PC-3 (cell line): ENCODE measurements at regions not wholly inside any gene's neighbourhood (a gene's known extent, or its start where the extent isn't known, plus 50 kb on each side); places are given as distances from the start of the nearest gene placed in this dataset.

ENCODE experiments used
- ATAC-seq: fragments of 200-7000 bp; cut with Tn5 transposase; 2 replicates; pipeline ENCODE4 v1.9.1; 2020; ENCODE audit warnings: mild to moderate bottlenecking, moderate library complexity
- BruUV-seq: library from RNA; stranded (reverse); fragments of 400-500 nt; replicated peaks from 2 replicates; lab custom pipeline; 2021; lab: Mats Ljungman, UMichigan
- CTCF ChIA-PET: fragments of 300-600 bp; sonication (Branson Sonifier 250); formaldehyde crosslinking; loops from one replicate; lab custom pipeline; 2022; ENCODE audit warnings: antibody characterized with exemption; lab: Charles Lee
- POLR2A ChIA-PET: fragments of 300-600 bp; sonication (Branson Sonifier 250); formaldehyde crosslinking; loops from one replicate; lab custom pipeline; 2022; ENCODE audit warnings: antibody characterized with exemption; ENCODE audit not compliant: unreplicated experiment; lab: Charles Lee
- DNase-seq: peaks from one replicate; pipeline ENCODE4 v3.0.0-alpha.2; 2015
- H2AFZ ChIP-seq: fragments of 300-600 bp; sonication (generic); 2 replicates; pipeline ENCODE4 v1.6.0; 2016; ENCODE audit warnings: antibody characterized with exemption, low read length
- H3F3A ChIP-seq: fragments of 300-600 bp; sonication (generic); one replicate; pipeline ENCODE4 v1.6.0; 2017; ENCODE audit warnings: antibody characterized with exemption, low read length, control low read depth, mild to moderate bottlenecking; ENCODE audit not compliant: unreplicated experiment
- H3K27ac ChIP-seq: fragments of 300-600 bp; sonication (generic); 2 replicates; pipeline ENCODE4 v1.5.1; 2016; ENCODE audit warnings: mild to moderate bottlenecking, low read length
- H3K27me3 ChIP-seq: fragments of 300-600 bp; sonication (generic); 2 replicates; pipeline ENCODE4 v1.6.1; 2016; ENCODE audit warnings: low read length, mixed read lengths
- H3K36me3 ChIP-seq: fragments of 300-600 bp; sonication (generic); 2 replicates; pipeline ENCODE4 v1.6.1; 2016; ENCODE audit warnings: low read depth, mixed run types, low read length, mixed read lengths
- H3K4me1 ChIP-seq: fragments of 300-600 bp; sonication (generic); 2 replicates; pipeline ENCODE4 v1.5.1; 2016; ENCODE audit warnings: low read length; ENCODE audit not compliant: insufficient read depth
- H3K4me2 ChIP-seq: fragments of 300-600 bp; sonication (generic); 2 replicates; pipeline ENCODE4 v1.6.0; 2016; ENCODE audit warnings: low read length
- H3K4me3 ChIP-seq: fragments of 300-600 bp; sonication (generic); 2 replicates; pipeline ENCODE4 v1.5.1; 2016; ENCODE audit warnings: mild to moderate bottlenecking, low read length, mixed read lengths
- H3K79me2 ChIP-seq: fragments of 300-600 bp; sonication (generic); 2 replicates; pipeline ENCODE4 v1.6.1; 2017; ENCODE audit warnings: low read length, mixed read lengths
- H3K9ac ChIP-seq: fragments of 300-600 bp; sonication (generic); 2 replicates; pipeline ENCODE4 v1.6.0; 2016; ENCODE audit warnings: mild to moderate bottlenecking, low read length
- H3K9me2 ChIP-seq: fragments of 300-600 bp; sonication (generic); replicated peaks from 2 replicates; pipeline ENCODE4 v1.6.1; 2016; ENCODE audit warnings: mixed run types, low read length, mixed read lengths
- H3K9me3 ChIP-seq: fragments of 300-600 bp; sonication (generic); 2 replicates; pipeline ENCODE4 v1.6.1; 2016; ENCODE audit warnings: low read length, mixed read lengths
- H4K20me1 ChIP-seq: fragments of 300-600 bp; sonication (generic); 2 replicates; pipeline ENCODE4 v1.6.1; 2016; ENCODE audit warnings: low read length, mixed read lengths
- EZH2 ChIP-seq: fragments of 300-600 bp; sonication (generic); IDR thresholded peaks from one replicate; pipeline ENCODE4 v1.6.1; 2017; ENCODE audit warnings: antibody characterized with exemption, mild to moderate bottlenecking, low read length; ENCODE audit not compliant: unreplicated experiment
- EZH2phosphoT487 ChIP-seq: fragments of 300-600 bp; sonication (generic); IDR thresholded peaks from 2 replicates; pipeline ENCODE4 v1.6.1; 2018; ENCODE audit warnings: mild to moderate bottlenecking, antibody characterized with exemption, low read length, borderline replicate concordance
- intact Hi-C: fragments of 100-400 bp; cut with micrococcal nuclease; formaldehyde crosslinking; loops from 2 replicates; pipeline ENCODE4 v1.9.0; 2023
- TF ChIP-seq, protein P1 (sequence below): fragments of 300-600 bp; sonication (generic); conservative IDR thresholded peaks from 2 replicates; pipeline ENCODE4 v1.5.1; 2017; ENCODE audit warnings: antibody characterized with exemption, low read depth, mild to moderate bottlenecking, low read length

DNA sequence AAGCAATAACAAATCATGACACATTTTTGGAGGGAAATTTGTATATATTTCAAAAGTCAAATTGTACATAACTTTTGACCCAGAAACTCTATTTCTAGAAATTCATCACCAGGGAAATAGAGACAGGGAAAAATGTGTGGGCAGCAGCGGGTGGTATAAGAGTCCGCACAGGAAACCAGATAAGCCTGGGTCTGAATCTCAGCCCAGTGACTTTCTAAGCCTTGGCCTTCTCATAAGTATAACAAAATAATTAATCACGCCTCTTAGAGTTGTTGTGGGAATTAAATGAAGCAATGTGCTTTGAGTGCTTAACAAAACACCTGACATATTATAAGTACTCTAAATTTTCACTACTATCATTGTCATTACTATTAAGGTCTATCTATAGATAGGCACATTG is 149.2 kb upstream of the DAP start:
- no TSS peak for BruUV-seq

DNA sequence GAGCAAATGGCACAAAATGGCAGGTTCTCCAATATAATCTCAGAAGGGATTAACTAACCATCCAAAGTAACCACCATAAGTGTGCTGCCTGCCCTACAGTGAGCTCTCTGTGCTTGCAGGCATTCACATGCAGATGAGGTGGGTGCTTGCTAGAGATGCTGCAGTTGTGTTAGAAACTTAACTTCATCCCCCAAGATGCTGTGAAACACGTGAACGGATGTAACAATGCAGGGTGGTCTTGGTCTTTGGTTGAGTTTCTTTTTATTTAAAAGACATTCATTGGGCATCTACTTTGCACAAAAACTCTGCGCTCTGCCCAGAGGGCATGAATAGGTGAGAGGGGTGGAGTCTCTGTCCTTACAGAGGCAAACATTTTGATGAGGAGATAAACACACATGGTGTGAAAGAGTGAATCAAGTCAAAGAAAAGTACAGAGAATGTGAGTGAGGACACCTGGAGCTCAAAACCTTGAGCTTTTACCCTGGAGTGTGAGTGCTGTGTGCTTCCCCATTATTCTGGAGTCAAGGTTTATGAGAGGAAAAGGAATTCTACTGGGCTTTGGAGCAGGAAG is 143.9 kb upstream of the DAP start:
- intact Hi-C loops = no loop called here
- DNase-seq = no peak
- H3K4me2 ChIP-seq = no peak overlapping the region
- H3K27me3 ChIP-seq = no peaks in the 10 kb centered on the region
- no peaks in the 10 kb centered on the region for H3K9me2 ChIP-seq
- H3K4me1 ChIP-seq = peaks cover 14% of the 10 kb centered on the region
- no peaks in the 10 kb centered on the region for H3K36me3 ChIP-seq
- H3K9ac ChIP-seq = no peak overlapping the region
- no peak overlapping the region for H2AFZ ChIP-seq
- TF ChIP-seq EZH2phosphoT487 = no peak
- TF ChIP-seq, protein P1, sequence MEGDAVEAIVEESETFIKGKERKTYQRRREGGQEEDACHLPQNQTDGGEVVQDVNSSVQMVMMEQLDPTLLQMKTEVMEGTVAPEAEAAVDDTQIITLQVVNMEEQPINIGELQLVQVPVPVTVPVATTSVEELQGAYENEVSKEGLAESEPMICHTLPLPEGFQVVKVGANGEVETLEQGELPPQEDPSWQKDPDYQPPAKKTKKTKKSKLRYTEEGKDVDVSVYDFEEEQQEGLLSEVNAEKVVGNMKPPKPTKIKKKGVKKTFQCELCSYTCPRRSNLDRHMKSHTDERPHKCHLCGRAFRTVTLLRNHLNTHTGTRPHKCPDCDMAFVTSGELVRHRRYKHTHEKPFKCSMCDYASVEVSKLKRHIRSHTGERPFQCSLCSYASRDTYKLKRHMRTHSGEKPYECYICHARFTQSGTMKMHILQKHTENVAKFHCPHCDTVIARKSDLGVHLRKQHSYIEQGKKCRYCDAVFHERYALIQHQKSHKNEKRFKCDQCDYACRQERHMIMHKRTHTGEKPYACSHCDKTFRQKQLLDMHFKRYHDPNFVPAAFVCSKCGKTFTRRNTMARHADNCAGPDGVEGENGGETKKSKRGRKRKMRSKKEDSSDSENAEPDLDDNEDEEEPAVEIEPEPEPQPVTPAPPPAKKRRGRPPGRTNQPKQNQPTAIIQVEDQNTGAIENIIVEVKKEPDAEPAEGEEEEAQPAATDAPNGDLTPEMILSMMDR = no peak
- TF ChIP-seq EZH2 = no peak
- H3K4me3 ChIP-seq = no peak overlapping the region
- ChIA-PET CTCF (no interaction called here), POLR2A (no interaction called here)
- H3K79me2 ChIP-seq = no peaks in the 10 kb centered on the region
- ATAC-seq = no peak
- no peak overlapping the region for H3K27ac ChIP-seq
- no peaks in the 10 kb centered on the region for H3F3A ChIP-seq
- BruUV-seq = no TSS peak
- no peaks in the 10 kb centered on the region for H4K20me1 ChIP-seq
- H3K9me3 ChIP-seq = peaks cover 12% of the 10 kb centered on the region

More for the DNA sequence above, 149.2 kb upstream of the DAP start:
- Histone ChIP-seq H3K9ac (no peak overlapping the region), H3K4me2 (no peak overlapping the region), H4K20me1 (no peaks in the 10 kb centered on the region), H2AFZ (no peak overlapping the region), H3K4me3 (no peak overlapping the region), H3K9me3 (peaks cover 12% of the 10 kb centered on the region), H3F3A (peaks cover 7% of the 10 kb centered on the region), H3K27ac (no peak overlapping the region), H3K4me1 (peaks cover 27% of the 10 kb centered on the region), H3K27me3 (no peaks in the 10 kb centered on the region), H3K36me3 (no peaks in the 10 kb centered on the region), H3K79me2 (no peaks in the 10 kb centered on the region), H3K9me2 (no peaks in the 10 kb centered on the region)
- intact Hi-C loops = loop anchor here (5.0 to 10.0 kb wide), 3 partner anchors 33 to 213 kb away; partner anchors contain the start of gene DAP
- no peak for DNase-seq
- ChIA-PET CTCF (no interaction called here), POLR2A (no interaction called here)
- TF ChIP-seq, protein P1 = no peak
- no peak for TF ChIP-seq EZH2
- no peak for TF ChIP-seq EZH2phosphoT487
- ATAC-seq = no peak

DNA sequence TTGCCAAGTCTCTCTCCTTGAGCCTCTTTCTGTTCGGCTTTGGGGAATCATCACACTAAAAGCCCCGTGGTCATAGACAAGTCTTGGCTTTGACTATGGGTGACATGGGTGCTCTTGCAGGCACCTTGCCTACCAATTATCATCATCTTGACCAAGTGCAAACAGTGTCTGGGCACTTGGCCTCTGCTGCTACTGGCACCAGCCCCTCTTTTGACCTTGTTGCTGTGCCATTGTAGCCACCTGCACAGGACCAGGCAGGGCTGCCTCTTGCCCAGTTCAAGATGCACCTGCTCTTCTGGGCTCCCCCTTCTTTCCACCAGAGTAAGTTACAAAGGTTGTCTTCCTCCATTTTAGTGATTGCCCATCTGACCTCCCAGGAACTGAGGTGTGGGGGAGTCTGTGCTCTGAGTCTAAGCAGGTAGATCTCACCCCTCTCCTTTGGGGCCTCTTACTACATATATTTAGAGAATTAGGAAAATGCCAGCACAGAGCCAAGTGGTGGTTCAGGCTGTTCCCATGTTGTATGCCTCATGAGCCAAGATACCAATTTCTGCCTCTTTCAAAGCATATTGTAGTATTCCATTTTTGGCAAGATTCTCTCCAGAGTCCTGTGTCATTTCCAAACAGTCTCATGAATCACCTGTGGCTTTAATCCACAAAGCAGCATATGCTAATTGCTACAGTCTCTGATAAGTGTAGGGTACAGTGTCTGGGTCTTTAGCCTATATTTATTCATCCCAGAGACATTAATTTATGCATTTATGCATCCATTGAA is 142.9 kb upstream of the DAP start:
- H3K4me2 ChIP-seq = no peak overlapping the region
- no peaks in the 10 kb centered on the region for H3K9me2 ChIP-seq
- TF ChIP-seq, protein P1 = no peak
- TF ChIP-seq EZH2 = no peak
- TF ChIP-seq EZH2phosphoT487 = no peak
- H3F3A ChIP-seq = no peaks in the 10 kb centered on the region
- H3K4me1 ChIP-seq = peaks cover 14% of the 10 kb centered on the region
- no peaks in the 10 kb centered on the region for H3K27me3 ChIP-seq
- H3K9ac ChIP-seq = no peak overlapping the region
- no peak overlapping the region for H3K27ac ChIP-seq
- intact Hi-C loops = no loop called here
- H2AFZ ChIP-seq = no peak overlapping the region
- no peaks in the 10 kb centered on the region for H3K36me3 ChIP-seq
- DNase-seq = peak; percentile 29
- no peak for ATAC-seq
- BruUV-seq = no TSS peak
- no peak overlapping the region for H3K4me3 ChIP-seq
- ChIA-PET CTCF (no interaction called here), POLR2A (no interaction called here)
- H3K9me3 ChIP-seq = peaks cover 12% of the 10 kb centered on the region
- H3K79me2 ChIP-seq = no peaks in the 10 kb centered on the region
- no peaks in the 10 kb centered on the region for H4K20me1 ChIP-seq
